HepG2 (cell line): ENCODE measurements at regions not wholly inside any gene's neighbourhood (a gene's known extent, or its start where the extent isn't known, plus 50 kb on each side); places are given as distances from the start of the nearest gene placed in this dataset.
A peak's percentile ranks its signal among the peaks of the same experiment; 100 is the strongest.

Experiments
- ATF2 ChIP-seq: sonication (generic); formaldehyde crosslinking; IDR thresholded peaks from 2 replicates; pipeline ENCODE4 v1.4.0; 2020; ENCODE audit warnings: missing genetic modification reagents
- ESRRA ChIP-seq: sonication (generic); formaldehyde crosslinking; IDR thresholded peaks from 2 replicates; pipeline ENCODE4 v1.5.1; 2020; ENCODE audit warnings: mild to moderate bottlenecking, low read depth, missing genetic modification reagents
- IKZF4 ChIP-seq: sonication (generic); formaldehyde crosslinking; IDR thresholded peaks from 2 replicates; pipeline ENCODE4 v1.5.1; 2020; ENCODE audit warnings: borderline replicate concordance, mild to moderate bottlenecking, low read depth, missing genetic modification reagents; ENCODE audit errors: not compliant biosample characterization
- KLF12 ChIP-seq: sonication (generic); formaldehyde crosslinking; IDR thresholded peaks from 2 replicates; pipeline ENCODE4 v1.4.0; 2020; ENCODE audit warnings: missing genetic modification reagents, borderline replicate concordance
- MTF2 ChIP-seq: sonication (generic); formaldehyde crosslinking; IDR thresholded peaks from 2 replicates; pipeline ENCODE4 v1.5.0; 2020; ENCODE audit warnings: missing genetic modification reagents, borderline replicate concordance
- NFRKB ChIP-seq: fragments of 450-650 bp; IDR thresholded peaks from 2 replicates; pipeline ENCODE4 v1.6.1; 2017
- PHF21A ChIP-seq: sonication (generic); formaldehyde crosslinking; IDR thresholded peaks from 2 replicates; pipeline ENCODE4 v1.5.0; 2020; ENCODE audit warnings: mild to moderate bottlenecking, missing genetic modification reagents
- PRDM10 ChIP-seq: sonication (generic); formaldehyde crosslinking; IDR thresholded peaks from 2 replicates; pipeline ENCODE4 v1.4.0; 2020; ENCODE audit warnings: low read depth, missing genetic modification reagents
- REPIN1 ChIP-seq: sonication (generic); formaldehyde crosslinking; IDR thresholded peaks from 2 replicates; pipeline ENCODE4 v1.8.0; 2022; ENCODE audit warnings: missing genetic modification reagents, low read depth, mild to moderate bottlenecking, borderline replicate concordance
- TEAD3 ChIP-seq: optimal IDR thresholded peaks from 2 replicates; pipeline ENCODE3; 2016; ENCODE audit warnings: borderline replicate concordance
- ZBTB43 ChIP-seq: sonication (generic); formaldehyde crosslinking; conservative IDR thresholded peaks from 2 replicates; pipeline ENCODE4 v1.4.0; 2020; ENCODE audit warnings: missing genetic modification reagents
- ZNF230 ChIP-seq: sonication (generic); formaldehyde crosslinking; IDR thresholded peaks from 2 replicates; pipeline ENCODE4 v1.4.0; 2020; ENCODE audit warnings: mild to moderate bottlenecking, missing genetic modification reagents
- ZNF577 ChIP-seq: sonication (generic); formaldehyde crosslinking; IDR thresholded peaks from 2 replicates; pipeline ENCODE4 v1.4.0; 2020; ENCODE audit warnings: mild to moderate bottlenecking, low read depth, missing genetic modification reagents, borderline replicate concordance
- ZNF720 ChIP-seq: sonication (generic); formaldehyde crosslinking; IDR thresholded peaks from 2 replicates; pipeline ENCODE4 v1.4.0; 2020; ENCODE audit warnings: missing genetic modification reagents
- ZNF775 ChIP-seq: sonication (generic); formaldehyde crosslinking; IDR thresholded peaks from 2 replicates; pipeline ENCODE4 v1.4.0; 2020; ENCODE audit warnings: missing genetic modification reagents, mild to moderate bottlenecking, moderate library complexity, borderline replicate concordance
- TF ChIP-seq, protein P1 (sequence below): sonication (generic); formaldehyde crosslinking; IDR thresholded peaks from 2 replicates; pipeline ENCODE4 v1.4.0; 2020; ENCODE audit warnings: mild to moderate bottlenecking, missing genetic modification reagents
- TF ChIP-seq, protein P2 (sequence below): sonication (generic); formaldehyde crosslinking; IDR thresholded peaks from 2 replicates; pipeline ENCODE4 v1.9.0; 2021; ENCODE audit warnings: missing genetic modification reagents, borderline replicate concordance
- TF ChIP-seq, protein P3 (sequence below): sonication (generic); formaldehyde crosslinking; IDR thresholded peaks from 2 replicates; pipeline ENCODE4 v1.5.0; 2020; ENCODE audit warnings: mild to moderate bottlenecking, missing genetic modification reagents, moderate library complexity

- TF ChIP-seq, protein P1, sequence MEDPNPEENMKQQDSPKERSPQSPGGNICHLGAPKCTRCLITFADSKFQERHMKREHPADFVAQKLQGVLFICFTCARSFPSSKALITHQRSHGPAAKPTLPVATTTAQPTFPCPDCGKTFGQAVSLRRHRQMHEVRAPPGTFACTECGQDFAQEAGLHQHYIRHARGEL (CRISPR knock-in tag): no peak
- TF ChIP-seq, protein P2, sequence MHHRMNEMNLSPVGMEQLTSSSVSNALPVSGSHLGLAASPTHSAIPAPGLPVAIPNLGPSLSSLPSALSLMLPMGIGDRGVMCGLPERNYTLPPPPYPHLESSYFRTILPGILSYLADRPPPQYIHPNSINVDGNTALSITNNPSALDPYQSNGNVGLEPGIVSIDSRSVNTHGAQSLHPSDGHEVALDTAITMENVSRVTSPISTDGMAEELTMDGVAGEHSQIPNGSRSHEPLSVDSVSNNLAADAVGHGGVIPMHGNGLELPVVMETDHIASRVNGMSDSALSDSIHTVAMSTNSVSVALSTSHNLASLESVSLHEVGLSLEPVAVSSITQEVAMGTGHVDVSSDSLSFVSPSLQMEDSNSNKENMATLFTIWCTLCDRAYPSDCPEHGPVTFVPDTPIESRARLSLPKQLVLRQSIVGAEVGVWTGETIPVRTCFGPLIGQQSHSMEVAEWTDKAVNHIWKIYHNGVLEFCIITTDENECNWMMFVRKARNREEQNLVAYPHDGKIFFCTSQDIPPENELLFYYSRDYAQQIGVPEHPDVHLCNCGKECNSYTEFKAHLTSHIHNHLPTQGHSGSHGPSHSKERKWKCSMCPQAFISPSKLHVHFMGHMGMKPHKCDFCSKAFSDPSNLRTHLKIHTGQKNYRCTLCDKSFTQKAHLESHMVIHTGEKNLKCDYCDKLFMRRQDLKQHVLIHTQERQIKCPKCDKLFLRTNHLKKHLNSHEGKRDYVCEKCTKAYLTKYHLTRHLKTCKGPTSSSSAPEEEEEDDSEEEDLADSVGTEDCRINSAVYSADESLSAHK (CRISPR knock-in tag): no peak
- TF ChIP-seq PHF21A (peak; percentile 44), ZNF577 (CRISPR knock-in tag) (no peak), IKZF4 (CRISPR knock-in tag) (no peak), ATF2 (no peak), ZNF720 (CRISPR knock-in tag) (no peak), ZNF775 (CRISPR knock-in tag) (no peak), KLF12 (CRISPR knock-in tag) (peak; percentile 7; the same call in 1 of the 2 replicates), REPIN1 (CRISPR knock-in tag) (no peak), ZBTB43 (no peak), ESRRA (CRISPR knock-in tag) (no peak), MTF2 (no peak), ZNF230 (CRISPR knock-in tag) (no peak), PRDM10 (CRISPR knock-in tag) (0 out of 2 replicates have a peak, but pooled peaks have one; percentile 44), TEAD3 (CRISPR knock-in tag) (no peak), NFRKB (no peak)
- TF ChIP-seq, protein P3, sequence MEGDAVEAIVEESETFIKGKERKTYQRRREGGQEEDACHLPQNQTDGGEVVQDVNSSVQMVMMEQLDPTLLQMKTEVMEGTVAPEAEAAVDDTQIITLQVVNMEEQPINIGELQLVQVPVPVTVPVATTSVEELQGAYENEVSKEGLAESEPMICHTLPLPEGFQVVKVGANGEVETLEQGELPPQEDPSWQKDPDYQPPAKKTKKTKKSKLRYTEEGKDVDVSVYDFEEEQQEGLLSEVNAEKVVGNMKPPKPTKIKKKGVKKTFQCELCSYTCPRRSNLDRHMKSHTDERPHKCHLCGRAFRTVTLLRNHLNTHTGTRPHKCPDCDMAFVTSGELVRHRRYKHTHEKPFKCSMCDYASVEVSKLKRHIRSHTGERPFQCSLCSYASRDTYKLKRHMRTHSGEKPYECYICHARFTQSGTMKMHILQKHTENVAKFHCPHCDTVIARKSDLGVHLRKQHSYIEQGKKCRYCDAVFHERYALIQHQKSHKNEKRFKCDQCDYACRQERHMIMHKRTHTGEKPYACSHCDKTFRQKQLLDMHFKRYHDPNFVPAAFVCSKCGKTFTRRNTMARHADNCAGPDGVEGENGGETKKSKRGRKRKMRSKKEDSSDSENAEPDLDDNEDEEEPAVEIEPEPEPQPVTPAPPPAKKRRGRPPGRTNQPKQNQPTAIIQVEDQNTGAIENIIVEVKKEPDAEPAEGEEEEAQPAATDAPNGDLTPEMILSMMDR (CRISPR knock-in tag): no peak
Measured at GRCh38 chr10:78973901-78974616, 94.7 kb upstream of the ZMIZ1 start (continued).
